ENCODE measurements at regions not wholly inside any gene's neighbourhood (a gene's known extent, or its start where the extent isn't known, plus 50 kb on each side); places are given as distances from the start of the nearest gene placed in this dataset.
"Not testable (repeated sequence)": the region's sequence is repeated elsewhere in the genome, so short reads cannot be mapped to it uniquely, and the experiment has no call there.

- H3K4me1 ChIP-seq (ENCODE audit: control insufficient read depth in 3 of 3, insufficient read depth in 3 of 3, low read length in 3 of 3): no peaks in the 10 kb centered on the region
- no peaks in the 10 kb centered on the region for H3K36me3 ChIP-seq (ENCODE audit: control insufficient read depth in 3 of 3, insufficient read depth in 3 of 3, low read length in 3 of 3)
- no peak overlapping the region for H3K4me3 ChIP-seq (ENCODE audit: low read length in 3 of 3)
- H3K27me3 ChIP-seq (ENCODE audit: control insufficient read depth in 3 of 3, insufficient read depth in 3 of 3, low read length in 3 of 3): no peaks in the 10 kb centered on the region
- no peaks in the 10 kb centered on the region for H3K9me3 ChIP-seq (ENCODE audit: control insufficient read depth in 3 of 3, low read length in 3 of 3)
- H3K9ac ChIP-seq (ENCODE audit: low read depth in 1 of 3, low read length in 3 of 3): no peak overlapping the region
- H3K27ac ChIP-seq (ENCODE audit: low read depth, low read length): no peak overlapping the region
Measured at GRCh38 chr11:91091563-91091962, 868.7 kb upstream of the CHORDC1 start.

GRCh38 chr11:91086028-91086427 is 863.2 kb upstream of the CHORDC1 start:
- Histone ChIP-seq H3K27ac (ENCODE audit: low read depth, low read length) (no peak overlapping the region), H3K4me3 (ENCODE audit: low read length in 3 of 3) (no peak overlapping the region), H3K9ac (ENCODE audit: low read depth in 1 of 3, low read length in 3 of 3) (no peak overlapping the region)

GRCh38 chr11:91082255-91082654 is 859.4 kb upstream of the CHORDC1 start:
- no peak overlapping the region for H3K9ac ChIP-seq (ENCODE audit: low read depth in 1 of 3, low read length in 3 of 3)
- H3K4me1 ChIP-seq (ENCODE audit: control insufficient read depth in 3 of 3, insufficient read depth in 3 of 3, low read length in 3 of 3): no peaks in the 10 kb centered on the region
- no peaks in the 10 kb centered on the region for H3K9me3 ChIP-seq (ENCODE audit: control insufficient read depth in 3 of 3, low read length in 3 of 3)
- H3K36me3 ChIP-seq (ENCODE audit: control insufficient read depth in 3 of 3, insufficient read depth in 3 of 3, low read length in 3 of 3): no peaks in the 10 kb centered on the region
- no peak overlapping the region for H3K4me3 ChIP-seq (ENCODE audit: low read length in 3 of 3)
- no peaks in the 10 kb centered on the region for H3K27me3 ChIP-seq (ENCODE audit: control insufficient read depth in 3 of 3, insufficient read depth in 3 of 3, low read length in 3 of 3)
- no peak overlapping the region for H3K27ac ChIP-seq (ENCODE audit: low read depth, low read length)

More at GRCh38 chr11:91086028-91086427, 863.2 kb upstream of the CHORDC1 start:
- no peaks in the 10 kb centered on the region for H3K4me1 ChIP-seq (ENCODE audit: control insufficient read depth in 3 of 3, insufficient read depth in 3 of 3, low read length in 3 of 3)
- H3K9me3 ChIP-seq (ENCODE audit: control insufficient read depth in 3 of 3, low read length in 3 of 3): no peaks in the 10 kb centered on the region
- no peaks in the 10 kb centered on the region for H3K36me3 ChIP-seq (ENCODE audit: control insufficient read depth in 3 of 3, insufficient read depth in 3 of 3, low read length in 3 of 3)
- no peaks in the 10 kb centered on the region for H3K27me3 ChIP-seq (ENCODE audit: control insufficient read depth in 3 of 3, insufficient read depth in 3 of 3, low read length in 3 of 3)

GRCh38 chr11:91081440-91082043 is 858.7 kb upstream of the CHORDC1 start:
- H3K27me3 ChIP-seq (ENCODE audit: control insufficient read depth in 3 of 3, insufficient read depth in 3 of 3, low read length in 3 of 3): no peaks in the 10 kb centered on the region
- H3K9me3 ChIP-seq (ENCODE audit: control insufficient read depth in 3 of 3, low read length in 3 of 3): no peaks in the 10 kb centered on the region
- H3K27ac ChIP-seq (ENCODE audit: low read depth, low read length): no peak overlapping the region
- H3K4me3 ChIP-seq (ENCODE audit: low read length in 3 of 3): no peak overlapping the region
- no peak overlapping the region for H3K9ac ChIP-seq (ENCODE audit: low read depth in 1 of 3, low read length in 3 of 3)
- no peaks in the 10 kb centered on the region for H3K36me3 ChIP-seq (ENCODE audit: control insufficient read depth in 3 of 3, insufficient read depth in 3 of 3, low read length in 3 of 3)
- no peaks in the 10 kb centered on the region for H3K4me1 ChIP-seq (ENCODE audit: control insufficient read depth in 3 of 3, insufficient read depth in 3 of 3, low read length in 3 of 3)

- Histone ChIP-seq H3K36me3 (ENCODE audit: control insufficient read depth in 3 of 3, insufficient read depth in 3 of 3, low read length in 3 of 3) (no peaks in the 10 kb centered on the region), H3K27me3 (ENCODE audit: control insufficient read depth in 3 of 3, insufficient read depth in 3 of 3, low read length in 3 of 3) (no peaks in the 10 kb centered on the region), H3K27ac (ENCODE audit: low read depth, low read length) (no peak overlapping the region), H3K4me1 (ENCODE audit: control insufficient read depth in 3 of 3, insufficient read depth in 3 of 3, low read length in 3 of 3) (no peaks in the 10 kb centered on the region), H3K9ac (ENCODE audit: low read depth in 1 of 3, low read length in 3 of 3) (no peak overlapping the region), H3K4me3 (ENCODE audit: low read length in 3 of 3) (no peak overlapping the region), H3K9me3 (ENCODE audit: control insufficient read depth in 3 of 3, low read length in 3 of 3) (no peaks in the 10 kb centered on the region)
Measured at GRCh38 chr11:91078221-91078620, 855.4 kb upstream of the CHORDC1 start.

- no peak overlapping the region for H3K4me3 ChIP-seq (ENCODE audit: low read length in 3 of 3)
- H3K9ac ChIP-seq (ENCODE audit: low read depth in 1 of 3, low read length in 3 of 3): no peak overlapping the region
- H3K9me3 ChIP-seq (ENCODE audit: control insufficient read depth in 3 of 3, low read length in 3 of 3): peaks cover 0 to 3% (median 0%) of the 10 kb centered on the region in 3 donors
- no peaks in the 10 kb centered on the region for H3K36me3 ChIP-seq (ENCODE audit: control insufficient read depth in 3 of 3, insufficient read depth in 3 of 3, low read length in 3 of 3)
- no peaks in the 10 kb centered on the region for H3K27me3 ChIP-seq (ENCODE audit: control insufficient read depth in 3 of 3, insufficient read depth in 3 of 3, low read length in 3 of 3)
- H3K4me1 ChIP-seq (ENCODE audit: control insufficient read depth in 3 of 3, insufficient read depth in 3 of 3, low read length in 3 of 3): no peaks in the 10 kb centered on the region
- no peak overlapping the region for H3K27ac ChIP-seq (ENCODE audit: low read depth, low read length)
Measured at GRCh38 chr11:91075032-91075695, 852.3 kb upstream of the CHORDC1 start.

GRCh38 chr11:91067666-91068065 is 844.8 kb upstream of the CHORDC1 start:
- H3K9ac ChIP-seq (ENCODE audit: low read depth in 1 of 3, low read length in 3 of 3): no peak overlapping the region
- H3K27ac ChIP-seq (ENCODE audit: low read depth, low read length): no peak overlapping the region
- H3K36me3 ChIP-seq (ENCODE audit: control insufficient read depth in 3 of 3, insufficient read depth in 3 of 3, low read length in 3 of 3): no peaks in the 10 kb centered on the region
- no peaks in the 10 kb centered on the region for H3K27me3 ChIP-seq (ENCODE audit: control insufficient read depth in 3 of 3, insufficient read depth in 3 of 3, low read length in 3 of 3)
- H3K9me3 ChIP-seq (ENCODE audit: control insufficient read depth in 3 of 3, low read length in 3 of 3): peaks cover 0 to 3% (median 0%) of the 10 kb centered on the region in 3 donors
- no peak overlapping the region for H3K4me3 ChIP-seq (ENCODE audit: low read length in 3 of 3)
- no peaks in the 10 kb centered on the region for H3K4me1 ChIP-seq (ENCODE audit: control insufficient read depth in 3 of 3, insufficient read depth in 3 of 3, low read length in 3 of 3)

- no peak overlapping the region for H3K4me3 ChIP-seq (ENCODE audit: low read length in 3 of 3)
- no peaks in the 10 kb centered on the region for H3K4me1 ChIP-seq (ENCODE audit: control insufficient read depth in 3 of 3, insufficient read depth in 3 of 3, low read length in 3 of 3)
- no peaks in the 10 kb centered on the region for H3K27me3 ChIP-seq (ENCODE audit: control insufficient read depth in 3 of 3, insufficient read depth in 3 of 3, low read length in 3 of 3)
- no peak overlapping the region for H3K27ac ChIP-seq (ENCODE audit: low read depth, low read length)
- H3K36me3 ChIP-seq (ENCODE audit: control insufficient read depth in 3 of 3, insufficient read depth in 3 of 3, low read length in 3 of 3): no peaks in the 10 kb centered on the region
- no peaks in the 10 kb centered on the region for H3K9me3 ChIP-seq (ENCODE audit: control insufficient read depth in 3 of 3, low read length in 3 of 3)
- no peak overlapping the region for H3K9ac ChIP-seq (ENCODE audit: low read depth in 1 of 3, low read length in 3 of 3)
Measured at GRCh38 chr11:91066456-91067047, 843.7 kb upstream of the CHORDC1 start.

GRCh38 chr11:91063399-91063798 is 840.5 kb upstream of the CHORDC1 start:
- not testable (repeated sequence) for H3K27ac ChIP-seq (ENCODE audit: low read depth, low read length); H3K9ac ChIP-seq (ENCODE audit: low read depth in 1 of 3, low read length in 3 of 3); H3K27me3 ChIP-seq (ENCODE audit: control insufficient read depth in 3 of 3, insufficient read depth in 3 of 3, low read length in 3 of 3); H3K9me3 ChIP-seq (ENCODE audit: control insufficient read depth in 3 of 3, low read length in 3 of 3); H3K4me1 ChIP-seq (ENCODE audit: control insufficient read depth in 3 of 3, insufficient read depth in 3 of 3, low read length in 3 of 3); H3K4me3 ChIP-seq (ENCODE audit: low read length in 3 of 3); H3K36me3 ChIP-seq (ENCODE audit: control insufficient read depth in 3 of 3, insufficient read depth in 3 of 3, low read length in 3 of 3)

- H3K4me1 ChIP-seq (ENCODE audit: control insufficient read depth in 3 of 3, insufficient read depth in 3 of 3, low read length in 3 of 3): no peaks in the 10 kb centered on the region
- H3K36me3 ChIP-seq (ENCODE audit: control insufficient read depth in 3 of 3, insufficient read depth in 3 of 3, low read length in 3 of 3): no peaks in the 10 kb centered on the region
- no peak overlapping the region for H3K4me3 ChIP-seq (ENCODE audit: low read length in 3 of 3)
- no peaks in the 10 kb centered on the region for H3K9me3 ChIP-seq (ENCODE audit: control insufficient read depth in 3 of 3, low read length in 3 of 3)
- H3K27ac ChIP-seq (ENCODE audit: low read depth, low read length): no peak overlapping the region
- no peaks in the 10 kb centered on the region for H3K27me3 ChIP-seq (ENCODE audit: control insufficient read depth in 3 of 3, insufficient read depth in 3 of 3, low read length in 3 of 3)
- no peak overlapping the region for H3K9ac ChIP-seq (ENCODE audit: low read depth in 1 of 3, low read length in 3 of 3)
Measured at GRCh38 chr11:91047882-91048281, 825.0 kb upstream of the CHORDC1 start.

All from skeletal muscle tissue (tissue), 3 donors.